ENCODE measurements at regions not wholly inside any gene's neighbourhood (a gene's known extent, or its start where the extent isn't known, plus 50 kb on each side); places are given as distances from the start of the nearest gene placed in this dataset.

- H3K4me3 Mint-ChIP-seq (ENCODE audit: unreplicated experiment): no peak overlapping the region
- TF ChIP-seq CTCF (IDR thresholded peaks at IDR 0.05; ENCODE audit: unreplicated experiment): no peak
- DNase-seq (ENCODE audit: low spot score): no peak
- H3K9me3 Mint-ChIP-seq (ENCODE audit: unreplicated experiment): no peaks in the 10 kb centered on the region
- no peaks in the 10 kb centered on the region for H3K4me1 Mint-ChIP-seq (ENCODE audit: unreplicated experiment)
- peaks cover 3% of the 10 kb centered on the region for H3K36me3 Mint-ChIP-seq (ENCODE audit: low read depth, unreplicated experiment)
- peaks cover 9% of the 10 kb centered on the region for H3K27me3 Mint-ChIP-seq (ENCODE audit: unreplicated experiment)
- H3K27ac Mint-ChIP-seq (ENCODE audit: unreplicated experiment): no peak overlapping the region
Observed at GRCh38 chr7:155233311-155234157, 64.1 kb upstream of the INSIG1 start.

- Mint-ChIP-seq H3K4me1 (ENCODE audit: unreplicated experiment) (no peaks in the 10 kb centered on the region), H3K27ac (ENCODE audit: unreplicated experiment) (no peak overlapping the region)
Observed at GRCh38 chr7:155234158-155234492, 63.6 kb upstream of the INSIG1 start.

GRCh38 chr7:155234950-155235789 lies 62.5 kb upstream of the INSIG1 start:
- Mint-ChIP-seq H3K27me3 (ENCODE audit: unreplicated experiment) (peaks cover 2% of the 10 kb centered on the region), H3K4me1 (ENCODE audit: unreplicated experiment) (no peaks in the 10 kb centered on the region), H3K36me3 (ENCODE audit: low read depth, unreplicated experiment) (peaks cover 3% of the 10 kb centered on the region), H3K27ac (ENCODE audit: unreplicated experiment) (no peak overlapping the region), H3K9me3 (ENCODE audit: unreplicated experiment) (no peaks in the 10 kb centered on the region), H3K4me3 (ENCODE audit: unreplicated experiment) (no peak overlapping the region)
- no peak for TF ChIP-seq CTCF (IDR thresholded peaks at IDR 0.05; ENCODE audit: unreplicated experiment)
- no peak for DNase-seq (ENCODE audit: low spot score)

More at GRCh38 chr7:155234158-155234492, 63.6 kb upstream of the INSIG1 start:
- Mint-ChIP-seq H3K9me3 (ENCODE audit: unreplicated experiment) (no peaks in the 10 kb centered on the region), H3K36me3 (ENCODE audit: low read depth, unreplicated experiment) (peaks cover 3% of the 10 kb centered on the region), H3K27me3 (ENCODE audit: unreplicated experiment) (peaks cover 6% of the 10 kb centered on the region), H3K4me3 (ENCODE audit: unreplicated experiment) (no peak overlapping the region)
- no peak for DNase-seq (ENCODE audit: low spot score)
- no peak for TF ChIP-seq CTCF (IDR thresholded peaks at IDR 0.05; ENCODE audit: unreplicated experiment)

GRCh38 chr7:155236386-155236785 lies 61.3 kb upstream of the INSIG1 start:
- Mint-ChIP-seq H3K27ac (ENCODE audit: unreplicated experiment) (no peak overlapping the region), H3K4me1 (ENCODE audit: unreplicated experiment) (no peaks in the 10 kb centered on the region), H3K9me3 (ENCODE audit: unreplicated experiment) (no peaks in the 10 kb centered on the region), H3K4me3 (ENCODE audit: unreplicated experiment) (no peak overlapping the region), H3K27me3 (ENCODE audit: unreplicated experiment) (peaks cover 2% of the 10 kb centered on the region), H3K36me3 (ENCODE audit: low read depth, unreplicated experiment) (peaks cover 3% of the 10 kb centered on the region)
- TF ChIP-seq CTCF (IDR thresholded peaks at IDR 0.05; ENCODE audit: unreplicated experiment): no peak
- DNase-seq (ENCODE audit: low spot score): no peak

GRCh38 chr7:155237297-155237696 lies 60.4 kb upstream of the INSIG1 start:
- no peak overlapping the region for H3K4me3 Mint-ChIP-seq (ENCODE audit: unreplicated experiment)
- no peak for DNase-seq (ENCODE audit: low spot score)
- peaks cover 3% of the 10 kb centered on the region for H3K36me3 Mint-ChIP-seq (ENCODE audit: low read depth, unreplicated experiment)
- H3K27ac Mint-ChIP-seq (ENCODE audit: unreplicated experiment): no peak overlapping the region
- no peaks in the 10 kb centered on the region for H3K9me3 Mint-ChIP-seq (ENCODE audit: unreplicated experiment)
- no peak for TF ChIP-seq CTCF (IDR thresholded peaks at IDR 0.05; ENCODE audit: unreplicated experiment)
- H3K27me3 Mint-ChIP-seq (ENCODE audit: unreplicated experiment): peaks cover 2% of the 10 kb centered on the region
- no peaks in the 10 kb centered on the region for H3K4me1 Mint-ChIP-seq (ENCODE audit: unreplicated experiment)

Data from endothelial cell (in vitro differentiated cells).